Osteoblast (primary cell): ENCODE measurements at regions not wholly inside any gene's neighbourhood (a gene's known extent, or its start where the extent isn't known, plus 50 kb on each side); places are given as distances from the start of the nearest gene placed in this dataset.
"Not testable (repeated sequence)": the region's sequence is repeated elsewhere in the genome, so short reads cannot be mapped to it uniquely, and the experiment has no call there.

Experiments used
- DNase-seq: peaks from one replicate; pipeline ENCODE4 v3.0.0; 2011; ENCODE audit warnings: low spot score, mixed read lengths; ENCODE audit not compliant: insufficient read length; ENCODE audit errors: missing footprints
- H2AFZ ChIP-seq: 2 replicates; pipeline ENCODE4 v1.6.0; 2011; ENCODE audit warnings: mild to moderate bottlenecking, low read length
- H3K27ac ChIP-seq: 2 replicates; pipeline ENCODE4 v1.5.1; 2011; ENCODE audit warnings: mild to moderate bottlenecking, low read depth, low read length, moderate library complexity
- H3K27me3 ChIP-seq: 2 replicates; pipeline ENCODE4 v1.6.0; 2012; ENCODE audit warnings: mild to moderate bottlenecking, control low read depth, inconsistent platforms, low read length, moderate library complexity; ENCODE audit not compliant: insufficient read depth
- H3K36me3 ChIP-seq: 2 replicates; pipeline ENCODE4 v1.5.1; 2011; ENCODE audit warnings: mild to moderate bottlenecking, low read length, control low read depth, moderate library complexity; ENCODE audit not compliant: insufficient read depth
- H3K4me1 ChIP-seq: 2 replicates; pipeline ENCODE4 v1.5.1; 2011; ENCODE audit warnings: mild to moderate bottlenecking, low read length, control low read depth, moderate library complexity; ENCODE audit not compliant: insufficient read depth
- H3K4me2 ChIP-seq: 2 replicates; pipeline ENCODE4 v1.6.0; 2011; ENCODE audit warnings: mild to moderate bottlenecking, low read length; ENCODE audit not compliant: insufficient read depth
- H3K4me3 ChIP-seq: fragments of 200-600 bp; sonication (generic); 3 replicates; pipeline ENCODE4 v1.5.1; 2012; ENCODE audit warnings: mild to moderate bottlenecking, low read length, inconsistent platforms; ENCODE audit not compliant: insufficient read depth
- H3K79me2 ChIP-seq: 2 replicates; pipeline ENCODE4 v1.6.0; 2012; ENCODE audit warnings: mild to moderate bottlenecking, low read length, control low read depth, inconsistent platforms; ENCODE audit not compliant: insufficient read depth
- H3K9me3 ChIP-seq: 2 replicates; pipeline ENCODE4 v1.5.1; 2011; ENCODE audit warnings: low read depth, low read length, control low read depth
- H4K20me1 ChIP-seq: 2 replicates; pipeline ENCODE4 v1.6.0; 2012; ENCODE audit warnings: mild to moderate bottlenecking, low read length, control low read depth; ENCODE audit not compliant: insufficient read depth
- CTCF ChIP-seq: IDR thresholded peaks from 2 replicates; pipeline ENCODE4 v1.5.1; 2011; ENCODE audit warnings: mild to moderate bottlenecking, low read depth, low read length, moderate library complexity; ENCODE audit errors: extremely low read depth

GRCh38 chr3:105979961-105980360 is 111.1 kb upstream of the CBLB start:
- H3K4me1 ChIP-seq, result peaks cover 21% of the 10 kb centered on the region
- no peak for DNase-seq
- H4K20me1 ChIP-seq, result no peaks in the 10 kb centered on the region
- no peak overlapping the region for H3K4me3 ChIP-seq
- no peaks in the 10 kb centered on the region for H3K9me3 ChIP-seq
- H3K79me2 ChIP-seq, result no peaks in the 10 kb centered on the region
- H3K36me3 ChIP-seq, result no peaks in the 10 kb centered on the region
- H3K27ac ChIP-seq, result peak overlapping the region; percentile 32
- H3K4me2 ChIP-seq, result no peak overlapping the region
- TF ChIP-seq CTCF, result no peak
- H2AFZ ChIP-seq, result no peak overlapping the region
- no peaks in the 10 kb centered on the region for H3K27me3 ChIP-seq

- TF ChIP-seq CTCF, result no peak
Measured at GRCh38 chr3:105982207-105982606, 113.4 kb upstream of the CBLB start.

GRCh38 chr3:105984837-105985236 is 116.0 kb upstream of the CBLB start:
- no peak overlapping the region for H3K4me3 ChIP-seq

More at GRCh38 chr3:105982207-105982606, 113.4 kb upstream of the CBLB start:
- Histone ChIP-seq H3K27ac (no peak overlapping the region), H3K9me3 (no peaks in the 10 kb centered on the region), H4K20me1 (no peaks in the 10 kb centered on the region), H3K36me3 (no peaks in the 10 kb centered on the region), H3K27me3 (no peaks in the 10 kb centered on the region), H3K4me3 (no peak overlapping the region), H3K79me2 (no peaks in the 10 kb centered on the region), H3K4me2 (no peak overlapping the region), H3K4me1 (peaks cover 21% of the 10 kb centered on the region), H2AFZ (no peak overlapping the region)
- DNase-seq, result no peak

DNA sequence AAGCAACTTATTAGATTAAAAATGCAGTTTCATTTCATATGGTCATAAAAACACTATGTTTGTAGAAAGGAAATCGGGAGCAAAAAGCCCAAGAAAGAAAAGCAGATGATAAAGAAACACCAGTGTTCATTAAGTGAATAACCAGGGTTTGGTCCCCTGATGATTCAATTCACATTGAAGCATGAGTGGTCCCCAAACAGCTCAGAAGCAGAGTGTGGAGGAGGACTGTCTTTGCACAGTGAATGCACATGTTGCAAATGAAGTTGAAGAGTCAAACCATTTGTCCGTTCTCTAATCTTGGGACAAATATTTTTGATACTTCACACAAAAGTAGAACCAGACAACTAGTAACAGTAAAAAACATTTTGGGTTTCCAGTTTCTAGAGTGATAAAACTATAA is 117.5 kb upstream of the CBLB start:
- not testable (repeated sequence) for H3K27me3 ChIP-seq, H3K9me3 ChIP-seq, H3K4me2 ChIP-seq, H3K27ac ChIP-seq, H2AFZ ChIP-seq, H3K79me2 ChIP-seq, DNase-seq, H3K4me1 ChIP-seq, H4K20me1 ChIP-seq, H3K36me3 ChIP-seq, H3K4me3 ChIP-seq

More at GRCh38 chr3:105984837-105985236, 116.0 kb upstream of the CBLB start:
- no peak for DNase-seq
- H3K4me2 ChIP-seq, result no peak overlapping the region
- H3K9me3 ChIP-seq, result no peaks in the 10 kb centered on the region
- no peaks in the 10 kb centered on the region for H4K20me1 ChIP-seq
- no peaks in the 10 kb centered on the region for H3K27me3 ChIP-seq
- H2AFZ ChIP-seq, result no peak overlapping the region
- no peaks in the 10 kb centered on the region for H3K36me3 ChIP-seq
- peaks cover 8% of the 10 kb centered on the region for H3K4me1 ChIP-seq
- H3K79me2 ChIP-seq, result no peaks in the 10 kb centered on the region
- no peak overlapping the region for H3K27ac ChIP-seq
- no peak for TF ChIP-seq CTCF
